ENCODE measurements at regions not wholly inside any gene's neighbourhood (a gene's known extent, or its start where the extent isn't known, plus 50 kb on each side); places are given as distances from the start of the nearest gene placed in this dataset.

GRCh38 chr18:61967252-61967891 is 74.6 kb upstream of the RNF152 start:
- no peak for DNase-seq (ENCODE audit: low read depth)
- Histone ChIP-seq H3K4me3 (ENCODE audit: low read depth, low read length) (no peak overlapping the region), H3K36me3 (ENCODE audit: control insufficient read depth, insufficient read depth, low read length) (no peaks in the 10 kb centered on the region), H3K27me3 (ENCODE audit: control insufficient read depth, insufficient read depth, low read length) (no peaks in the 10 kb centered on the region)
- ChIA-PET POLR2A (no interaction called here), CTCF (no interaction called here)
- TF ChIP-seq, protein P1, sequence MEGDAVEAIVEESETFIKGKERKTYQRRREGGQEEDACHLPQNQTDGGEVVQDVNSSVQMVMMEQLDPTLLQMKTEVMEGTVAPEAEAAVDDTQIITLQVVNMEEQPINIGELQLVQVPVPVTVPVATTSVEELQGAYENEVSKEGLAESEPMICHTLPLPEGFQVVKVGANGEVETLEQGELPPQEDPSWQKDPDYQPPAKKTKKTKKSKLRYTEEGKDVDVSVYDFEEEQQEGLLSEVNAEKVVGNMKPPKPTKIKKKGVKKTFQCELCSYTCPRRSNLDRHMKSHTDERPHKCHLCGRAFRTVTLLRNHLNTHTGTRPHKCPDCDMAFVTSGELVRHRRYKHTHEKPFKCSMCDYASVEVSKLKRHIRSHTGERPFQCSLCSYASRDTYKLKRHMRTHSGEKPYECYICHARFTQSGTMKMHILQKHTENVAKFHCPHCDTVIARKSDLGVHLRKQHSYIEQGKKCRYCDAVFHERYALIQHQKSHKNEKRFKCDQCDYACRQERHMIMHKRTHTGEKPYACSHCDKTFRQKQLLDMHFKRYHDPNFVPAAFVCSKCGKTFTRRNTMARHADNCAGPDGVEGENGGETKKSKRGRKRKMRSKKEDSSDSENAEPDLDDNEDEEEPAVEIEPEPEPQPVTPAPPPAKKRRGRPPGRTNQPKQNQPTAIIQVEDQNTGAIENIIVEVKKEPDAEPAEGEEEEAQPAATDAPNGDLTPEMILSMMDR (IDR thresholded peaks at IDR 0.05; ENCODE audit: insufficient read depth, low read depth, low read length), result no peak

DNA sequence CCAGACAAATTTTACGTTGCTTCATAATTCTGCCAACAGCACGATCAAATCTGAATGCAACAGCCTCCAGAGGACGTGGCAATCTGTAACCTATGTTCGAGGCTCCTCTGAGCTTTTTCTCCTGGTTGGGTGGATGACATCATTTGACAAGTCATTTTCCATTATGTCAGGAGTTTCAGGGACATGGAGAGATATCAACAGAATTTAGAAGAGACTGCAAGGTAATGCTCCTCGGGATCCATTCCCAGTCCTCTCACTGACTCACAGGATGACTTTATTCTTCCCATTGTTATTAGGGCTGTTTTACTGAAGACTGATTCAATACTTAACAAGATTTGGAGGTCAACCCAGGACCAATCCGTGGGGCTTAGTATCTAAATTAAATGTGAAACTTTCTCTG is 72.5 kb upstream of the RNF152 start:
- CTCF ChIA-PET, result no interaction called here
- TF ChIP-seq, protein P1 (IDR thresholded peaks at IDR 0.05; ENCODE audit: insufficient read depth, low read depth, low read length), result no peak
- H3K4me3 ChIP-seq (ENCODE audit: low read depth, low read length), result no peak overlapping the region
- POLR2A ChIA-PET, result no interaction called here
- no peak for DNase-seq (ENCODE audit: low read depth)
- no peaks in the 10 kb centered on the region for H3K27me3 ChIP-seq (ENCODE audit: control insufficient read depth, insufficient read depth, low read length)
- H3K36me3 ChIP-seq (ENCODE audit: control insufficient read depth, insufficient read depth, low read length), result no peaks in the 10 kb centered on the region

- POLR2A ChIA-PET, result no interaction called here
- CTCF ChIA-PET, result no interaction called here
- TF ChIP-seq, protein P1 (IDR thresholded peaks at IDR 0.05; ENCODE audit: insufficient read depth, low read depth, low read length), result no peak
- no peaks in the 10 kb centered on the region for H3K36me3 ChIP-seq (ENCODE audit: control insufficient read depth, insufficient read depth, low read length)
- no peaks in the 10 kb centered on the region for H3K27me3 ChIP-seq (ENCODE audit: control insufficient read depth, insufficient read depth, low read length)
- H3K4me3 ChIP-seq (ENCODE audit: low read depth, low read length), result no peak overlapping the region
- no peak for DNase-seq (ENCODE audit: low read depth)
These were observed 71.8 kb upstream of the RNF152 start for GRCh38 chr18:61964616-61965015.

GRCh38 chr18:61963705-61964104 is 70.9 kb upstream of the RNF152 start:
- no peak overlapping the region for H3K4me3 ChIP-seq (ENCODE audit: low read depth, low read length)
- ChIA-PET POLR2A (no interaction called here), CTCF (no interaction called here)
- TF ChIP-seq, protein P1 (IDR thresholded peaks at IDR 0.05; ENCODE audit: insufficient read depth, low read depth, low read length), result no peak
- H3K27me3 ChIP-seq (ENCODE audit: control insufficient read depth, insufficient read depth, low read length), result no peaks in the 10 kb centered on the region
- H3K36me3 ChIP-seq (ENCODE audit: control insufficient read depth, insufficient read depth, low read length), result no peaks in the 10 kb centered on the region
- no peak for DNase-seq (ENCODE audit: low read depth)

- CTCF ChIA-PET, result interaction anchor here (1.4 to 1.7 kb wide), 2 partner anchors 15 to 64 kb away, joined by 3 to 5 read pairs; no protein-coding TSS in a partner anchor
These were observed 65.2 kb upstream of the RNF152 start for GRCh38 chr18:61957801-61958516.

More at GRCh38 chr18:61957801-61958516, 65.2 kb upstream of the RNF152 start:
- no peaks in the 10 kb centered on the region for H3K27me3 ChIP-seq (ENCODE audit: control insufficient read depth, insufficient read depth, low read length)
- no peak for DNase-seq (ENCODE audit: low read depth)
- TF ChIP-seq, protein P1 (IDR thresholded peaks at IDR 0.05; ENCODE audit: insufficient read depth, low read depth, low read length), result peak; percentile 13; the same call in 1 of the 2 replicates
- no peaks in the 10 kb centered on the region for H3K36me3 ChIP-seq (ENCODE audit: control insufficient read depth, insufficient read depth, low read length)
- POLR2A ChIA-PET, result no interaction called here
- no peak overlapping the region for H3K4me3 ChIP-seq (ENCODE audit: low read depth, low read length)

Measured in BJ (cell line).